HG03280 (cell line): ENCODE measurements at regions not wholly inside any gene's neighbourhood (a gene's known extent, or its start where the extent isn't known, plus 50 kb on each side); places are given as distances from the start of the nearest gene placed in this dataset.
"Not testable (repeated sequence)": the region's sequence is repeated elsewhere in the genome, so short reads cannot be mapped to it uniquely, and the experiment has no call there.

Experiments used
- ATAC-seq: cut with Tn5 transposase; IDR thresholded peaks from one replicate; pipeline ENCODE4 v1.9.1; 2021; ENCODE audit warnings: mild to moderate bottlenecking, moderate library complexity; ENCODE audit not compliant: unreplicated experiment

DNA sequence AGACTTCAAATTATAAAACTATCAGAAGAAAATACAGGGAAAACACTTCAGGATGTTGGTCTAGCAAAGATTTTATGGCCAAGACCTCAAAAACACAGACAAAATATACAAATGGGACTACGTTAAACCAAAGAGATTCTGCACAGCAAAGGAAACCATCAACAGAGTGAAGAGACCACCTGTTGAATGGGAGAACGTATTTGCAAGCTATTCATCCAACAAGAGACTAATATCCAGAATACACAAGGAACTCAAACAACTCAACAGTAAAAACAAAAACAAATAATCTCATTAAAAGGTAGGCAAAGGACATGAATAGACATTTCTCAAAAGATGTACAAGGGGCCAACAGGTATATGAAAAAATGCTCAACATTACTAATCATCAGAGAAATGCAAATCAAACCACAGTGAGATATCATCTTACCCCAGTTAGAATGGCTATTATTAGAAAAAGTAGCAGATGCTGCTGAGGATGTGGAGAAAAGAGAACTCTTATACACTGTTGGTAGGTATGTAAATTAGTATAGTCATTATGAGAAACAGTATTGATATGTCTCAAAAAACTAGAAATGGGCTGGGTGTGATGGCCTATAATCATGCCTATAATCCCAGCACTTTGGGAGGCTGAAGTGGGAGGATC, 112.6 kb downstream of the LRIG2 start:
- peak; percentile 95 for ATAC-seq

DNA sequence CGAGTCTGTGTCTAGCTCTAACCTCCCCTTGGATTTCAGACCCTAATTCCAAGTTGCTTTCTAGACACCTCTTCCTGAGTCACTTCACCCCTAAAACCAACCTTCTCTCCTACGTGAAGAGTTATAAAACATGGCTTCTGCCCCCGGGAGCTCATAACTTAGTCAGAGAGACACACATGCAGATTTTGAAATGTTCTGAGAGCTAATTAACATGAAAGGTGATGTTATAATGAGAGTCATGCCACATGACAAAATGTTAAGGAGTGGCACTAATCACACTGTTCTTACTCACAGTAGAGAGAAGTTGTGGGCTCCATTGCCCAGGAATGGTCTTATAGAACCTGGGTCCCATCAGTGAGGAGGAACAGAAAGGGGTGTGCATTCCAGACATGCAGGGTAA, 117.1 kb downstream of the LRIG2 start:
- ATAC-seq, result no peak

DNA sequence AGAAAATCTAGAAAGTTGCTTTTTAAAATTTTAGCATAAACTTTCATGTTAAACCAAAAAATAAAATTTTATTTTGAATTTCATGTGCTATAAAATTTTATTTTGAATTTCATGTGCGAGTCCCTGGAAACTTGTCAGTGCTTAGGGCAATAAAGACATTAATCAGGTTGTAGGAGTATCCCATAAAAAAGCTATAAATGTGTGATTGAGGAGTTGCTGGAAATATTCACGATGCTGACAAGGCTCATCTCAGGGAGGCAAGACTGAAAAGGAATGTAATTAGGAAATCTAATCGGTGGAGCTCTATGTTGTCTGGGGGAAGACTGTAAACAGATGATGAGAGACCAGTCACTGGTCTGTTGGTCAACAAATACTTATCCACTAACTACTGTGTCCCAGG, 117.9 kb downstream of the LRIG2 start:
- no peak for ATAC-seq

DNA sequence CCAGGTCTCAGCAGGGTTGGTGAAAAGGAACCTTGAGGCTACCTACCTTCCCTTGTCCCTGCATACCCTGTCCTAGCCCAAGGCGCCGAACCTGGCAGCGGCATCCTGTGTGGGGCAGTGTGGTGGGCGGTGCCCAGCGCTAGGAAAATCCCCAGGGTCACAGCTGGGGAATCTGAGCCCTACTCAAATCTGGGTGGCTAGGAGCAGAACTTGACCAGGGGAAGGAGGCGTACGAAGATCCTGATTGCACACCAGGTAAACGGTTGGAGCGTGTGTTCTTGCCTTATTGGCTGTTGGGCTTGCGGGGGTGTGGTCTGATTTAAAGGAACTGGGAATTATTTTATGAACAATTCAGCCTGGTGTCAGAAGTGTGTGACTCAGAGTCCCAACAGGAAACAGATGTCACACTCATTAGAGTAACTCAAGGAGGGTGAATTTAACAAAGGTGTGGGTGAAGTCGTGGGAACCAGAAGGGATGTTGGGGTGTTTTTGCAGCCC, 118.6 kb downstream of the LRIG2 start:
- no peak for ATAC-seq

DNA sequence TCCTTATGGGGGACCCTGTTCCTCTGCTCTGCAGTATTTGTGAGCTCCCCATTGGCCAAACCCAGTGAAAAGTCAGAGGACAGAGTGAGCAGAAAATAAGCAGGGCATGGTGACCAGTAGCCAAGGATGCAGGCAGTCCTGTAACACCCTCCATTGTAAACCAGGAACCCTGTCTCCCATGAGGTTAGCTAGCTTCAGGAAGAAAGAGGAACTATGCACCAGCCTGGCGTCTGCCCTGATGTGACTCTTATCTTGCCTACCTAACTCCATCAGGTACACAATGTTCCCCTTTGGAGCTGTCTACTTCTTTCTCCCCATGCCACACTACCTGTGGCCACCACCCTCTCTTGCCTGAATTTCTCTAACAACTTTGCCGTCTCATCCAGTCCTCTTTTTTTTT, 119.2 kb downstream of the LRIG2 start:
- ATAC-seq, result no peak

DNA sequence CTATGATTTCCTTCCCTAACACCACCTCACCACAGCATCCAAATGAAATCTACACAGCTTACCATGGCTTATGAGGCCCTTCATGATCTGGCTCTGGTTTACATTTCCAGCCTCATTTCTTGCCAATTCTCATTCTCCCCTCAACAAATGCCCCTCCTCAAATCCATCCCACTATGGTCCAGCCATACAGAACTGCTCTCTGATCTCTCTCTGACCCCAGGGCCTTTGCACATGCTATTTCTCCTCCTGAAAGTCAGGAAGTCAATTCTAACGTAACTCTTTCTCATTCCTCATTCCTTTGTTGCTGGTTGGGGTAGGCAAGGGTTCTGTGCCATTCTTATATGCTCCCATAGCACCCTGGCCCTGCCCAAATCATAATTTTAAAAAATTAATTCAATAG, 120.0 kb downstream of the LRIG2 start:
- ATAC-seq, result no peak

DNA sequence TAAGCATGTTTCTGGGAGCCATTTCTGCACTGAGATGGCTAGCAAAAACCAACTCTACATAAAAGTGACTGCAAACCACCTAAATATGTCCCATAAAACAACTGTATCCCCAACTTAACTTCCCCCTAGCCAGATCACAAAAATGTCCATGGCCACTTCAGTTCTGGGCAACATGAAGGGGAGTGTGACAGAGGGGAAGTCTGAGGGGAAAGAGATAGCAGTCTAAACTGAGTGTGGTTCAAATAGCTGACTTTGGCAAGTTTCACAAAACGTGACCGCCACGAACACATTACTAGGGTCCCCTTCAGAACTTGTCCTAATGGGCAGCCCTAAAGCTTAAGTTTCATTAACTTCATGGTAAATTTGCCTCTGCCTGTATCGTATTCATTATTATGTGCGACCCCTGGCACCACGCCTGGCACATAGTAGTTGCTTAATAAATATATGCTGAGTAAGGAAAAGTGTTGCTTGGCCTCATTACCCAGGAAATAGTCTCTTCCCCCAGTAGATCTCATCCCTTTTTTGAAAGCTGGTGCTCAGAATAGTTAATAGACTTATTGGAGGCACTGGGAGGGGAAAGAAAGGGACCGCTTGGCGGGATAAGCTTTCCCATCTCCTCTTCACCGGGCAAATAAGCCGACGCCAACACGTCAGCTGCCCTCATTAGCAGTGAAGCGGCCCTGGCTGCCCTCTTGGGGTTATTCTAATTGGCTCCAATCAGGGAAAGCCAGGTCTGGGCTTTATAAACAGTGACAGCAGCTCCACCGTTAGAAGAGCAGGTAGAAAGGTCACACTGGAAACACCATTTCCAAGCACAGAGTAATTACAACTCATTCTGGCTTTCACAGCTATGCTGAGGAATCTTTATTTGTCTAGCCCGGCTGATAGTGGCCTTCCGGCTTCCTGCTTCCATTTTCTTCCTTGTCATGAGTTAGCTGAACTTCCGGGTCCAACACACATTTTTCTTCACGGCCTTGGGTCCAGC, 122.1 kb downstream of the LRIG2 start:
- no peak for ATAC-seq

DNA sequence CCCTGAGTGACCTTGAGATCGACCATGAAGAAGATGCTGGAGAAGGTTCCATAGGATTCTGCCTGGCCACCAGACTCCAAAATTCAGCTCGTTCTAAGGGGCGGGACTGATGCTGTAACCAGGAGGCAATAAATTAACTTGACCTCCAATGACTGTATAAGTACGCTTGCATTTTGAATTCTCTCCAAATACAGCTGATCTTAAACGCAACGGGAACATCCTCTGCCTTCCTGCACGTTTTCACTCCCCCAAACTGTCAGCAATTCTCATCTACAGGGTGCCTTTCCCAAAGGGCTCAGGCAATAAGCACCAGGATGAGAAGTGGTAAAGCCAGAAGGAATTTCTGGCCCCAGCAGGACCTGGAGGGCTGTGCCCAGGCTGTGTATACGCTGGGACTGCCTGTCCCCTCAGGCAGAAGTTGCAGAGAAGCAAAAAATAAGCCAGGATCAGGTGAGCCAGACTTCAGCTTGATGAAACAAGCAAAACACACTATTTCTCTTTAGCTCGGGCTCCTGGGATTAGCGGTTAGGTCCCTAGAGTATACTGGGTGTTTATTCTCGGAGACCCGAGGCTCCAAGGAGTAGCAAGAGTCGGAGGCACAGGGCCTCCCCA, 124.8 kb downstream of the LRIG2 start:
- ATAC-seq, result no peak

DNA sequence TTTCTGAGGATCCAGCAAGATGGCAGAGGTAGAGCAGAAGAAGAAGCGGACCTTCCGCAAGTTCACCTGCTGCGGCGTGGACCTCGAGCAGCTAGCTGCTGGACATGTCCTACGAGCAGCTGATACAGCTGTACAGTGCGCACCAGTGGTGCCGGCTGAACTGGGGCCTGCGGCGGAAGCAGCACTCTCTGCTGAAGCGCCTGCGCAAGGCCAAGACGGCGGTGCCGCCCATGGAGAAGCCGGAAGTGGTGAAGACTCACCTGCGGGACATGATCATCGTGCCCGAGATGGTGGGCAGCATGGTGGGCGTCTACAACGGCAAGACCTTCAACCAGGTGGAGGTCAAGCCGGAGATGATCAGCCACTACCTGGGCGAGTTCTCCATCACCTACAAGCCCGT, 125.8 kb downstream of the LRIG2 start:
- ATAC-seq, result no peak

DNA sequence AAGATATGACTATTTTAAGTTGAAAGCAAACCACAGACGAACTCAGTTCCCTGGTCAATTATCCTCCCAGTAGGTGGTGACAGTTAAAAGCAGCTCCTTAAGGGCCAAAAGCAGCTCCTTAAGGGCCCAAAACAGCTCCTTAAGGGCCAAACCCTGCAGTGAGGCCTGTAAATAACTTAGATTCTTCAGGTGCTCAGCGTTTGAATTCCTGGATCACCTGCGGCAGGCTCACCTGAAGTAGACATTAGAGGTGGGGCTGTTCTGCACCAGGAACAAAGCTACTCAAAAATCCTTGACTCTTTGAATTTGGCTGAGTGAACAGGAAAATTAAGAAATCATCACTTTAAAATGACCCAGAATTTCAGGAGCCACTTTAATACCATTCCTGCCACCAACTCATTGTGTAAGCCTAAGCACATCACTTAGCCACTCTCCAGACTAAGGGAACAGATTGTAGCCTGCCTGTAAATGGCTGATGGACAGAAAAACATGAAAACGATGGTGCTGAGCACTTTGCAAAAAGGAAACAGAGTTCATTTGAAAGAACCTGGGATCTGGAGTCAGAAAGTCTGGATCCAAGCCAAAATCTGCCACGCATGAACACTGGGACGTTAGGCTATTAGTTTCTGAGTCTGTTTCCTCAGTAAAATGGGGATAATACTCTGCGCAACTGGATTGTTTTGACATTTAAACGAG, 126.9 kb downstream of the LRIG2 start:
- ATAC-seq, result no peak

DNA sequence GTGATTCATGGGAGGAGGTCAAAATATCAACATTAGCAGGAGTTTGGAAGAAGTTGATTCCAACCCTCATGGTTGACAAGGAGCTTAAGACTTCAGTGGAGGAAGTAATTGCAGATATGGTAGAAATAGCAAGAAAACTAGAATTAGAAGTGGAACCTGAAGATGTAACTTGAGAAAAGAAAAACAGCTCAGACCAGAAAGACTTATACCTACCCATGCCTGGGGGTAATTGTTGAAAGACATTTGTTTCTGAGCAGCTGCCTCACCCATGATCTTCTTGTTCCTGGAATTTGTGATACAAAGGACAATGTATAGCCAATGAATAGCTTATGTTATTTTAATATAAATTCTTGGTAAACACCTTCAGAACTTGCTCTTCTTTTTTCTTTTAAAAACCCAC, 128.6 kb downstream of the LRIG2 start:
- ATAC-seq, result no peak

DNA sequence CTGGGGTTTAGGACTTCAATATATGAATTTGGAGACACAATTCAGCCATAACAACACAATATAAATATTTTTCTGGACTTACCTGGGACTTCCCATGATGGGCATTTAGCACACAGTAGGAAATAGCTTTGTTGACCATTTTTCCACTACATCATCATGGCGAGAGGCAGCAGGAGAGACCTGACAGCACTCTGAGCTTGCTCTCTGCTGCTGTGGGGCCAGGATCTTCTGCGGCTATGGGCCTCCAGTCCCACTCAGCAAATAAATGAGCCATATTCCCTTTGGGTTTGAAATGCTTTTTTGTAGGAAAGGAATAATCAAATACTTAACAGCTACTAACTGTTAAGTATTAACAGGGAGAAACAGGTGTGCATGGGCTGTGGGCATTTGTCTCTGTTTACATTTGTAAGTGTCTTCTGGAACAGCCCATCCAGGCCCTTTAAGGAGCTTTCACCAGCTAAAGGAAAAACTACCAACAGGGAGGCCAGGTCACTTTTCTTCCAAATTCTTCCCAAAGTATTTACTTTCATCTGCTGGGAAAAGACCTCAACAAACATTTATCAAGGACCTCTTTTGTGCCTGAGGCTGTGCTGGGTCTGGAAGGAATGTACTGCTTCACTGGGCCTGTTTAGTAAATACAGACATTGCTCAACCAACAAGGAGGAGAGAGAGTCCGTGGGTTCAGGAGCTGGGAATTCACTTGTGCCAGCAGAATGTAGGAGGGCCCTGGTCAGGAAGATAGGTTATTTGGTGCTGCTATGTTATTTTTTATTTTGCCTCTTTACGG, 133.2 kb downstream of the LRIG2 start:
- ATAC-seq, result no peak

DNA sequence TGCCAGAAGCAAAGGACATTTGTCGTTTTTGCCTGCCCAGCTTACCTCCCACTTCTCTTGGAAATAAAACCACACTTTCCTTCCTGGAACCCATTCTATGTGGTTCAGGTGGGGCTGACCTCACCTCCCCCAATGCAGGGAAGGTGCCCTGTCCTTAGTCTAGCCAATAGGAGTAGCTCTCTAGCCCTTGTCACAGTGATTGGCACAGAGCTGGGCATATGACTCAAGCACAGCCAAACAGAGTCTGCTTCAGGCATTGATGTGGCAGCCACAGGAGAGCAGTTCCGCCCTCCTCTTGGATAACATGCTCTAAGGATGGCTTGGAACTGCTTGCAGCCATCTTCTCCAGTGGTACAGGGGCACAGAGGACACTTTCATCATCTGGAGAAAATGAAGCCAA, 134.0 kb downstream of the LRIG2 start:
- no peak for ATAC-seq

DNA sequence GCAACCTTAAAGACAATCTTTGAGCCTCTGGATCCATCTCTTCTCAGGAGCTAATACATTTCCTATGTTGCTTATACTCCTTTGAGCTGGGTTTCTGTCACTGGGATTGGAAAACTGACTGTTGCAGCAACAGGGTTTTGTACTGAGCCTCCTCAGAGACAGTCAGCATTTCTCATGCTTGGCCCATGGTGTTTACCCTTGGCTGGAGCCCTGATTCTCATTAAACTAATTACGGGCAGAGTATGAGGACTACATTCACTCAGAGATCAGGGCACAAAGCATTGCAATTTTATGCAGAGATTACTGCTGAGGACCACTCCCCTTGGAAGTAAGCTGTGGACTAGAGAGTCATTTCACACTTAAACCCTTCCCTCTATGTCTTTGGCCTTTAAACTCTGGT, 134.5 kb downstream of the LRIG2 start:
- ATAC-seq, result no peak

DNA sequence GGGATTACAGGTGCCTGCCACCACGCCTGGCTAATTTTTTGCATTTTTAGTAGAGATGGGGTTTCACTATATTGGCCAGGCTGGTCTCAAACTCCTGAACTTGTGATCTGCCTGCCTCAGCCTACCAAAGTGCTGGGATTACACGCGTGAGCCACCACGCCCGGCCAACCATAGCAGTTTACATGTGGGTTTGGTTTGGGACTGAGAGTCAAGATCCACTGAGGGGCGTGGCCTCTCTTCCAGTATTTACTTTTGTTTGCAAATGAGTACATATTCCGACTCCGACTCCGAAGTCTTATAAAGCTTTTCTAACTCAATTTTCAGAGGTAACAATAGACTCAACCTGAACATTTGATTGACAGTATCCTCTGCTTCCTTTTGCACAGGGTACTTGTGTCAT, 135.4 kb downstream of the LRIG2 start:
- ATAC-seq, result not testable (repeated sequence)

DNA sequence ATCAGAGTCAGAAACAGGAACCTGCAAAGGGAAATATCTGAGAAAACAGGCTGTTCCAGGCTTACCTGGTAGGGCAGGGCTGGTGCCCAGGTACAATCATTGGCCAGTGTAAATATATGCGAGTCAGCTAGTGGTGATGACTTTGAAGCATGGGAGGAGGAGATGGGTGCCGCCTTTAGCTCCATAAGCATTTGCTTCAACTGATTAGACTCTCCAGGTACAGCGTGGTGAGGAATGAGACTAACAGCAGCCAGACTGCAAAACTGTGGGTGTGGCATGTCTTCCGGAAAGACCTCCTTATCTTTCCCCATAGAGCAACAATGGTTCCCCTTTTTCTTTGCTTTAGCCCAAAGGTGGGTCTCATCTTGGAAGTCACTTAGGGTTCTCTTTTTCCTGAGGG, 137.2 kb downstream of the LRIG2 start:
- ATAC-seq, result no peak

DNA sequence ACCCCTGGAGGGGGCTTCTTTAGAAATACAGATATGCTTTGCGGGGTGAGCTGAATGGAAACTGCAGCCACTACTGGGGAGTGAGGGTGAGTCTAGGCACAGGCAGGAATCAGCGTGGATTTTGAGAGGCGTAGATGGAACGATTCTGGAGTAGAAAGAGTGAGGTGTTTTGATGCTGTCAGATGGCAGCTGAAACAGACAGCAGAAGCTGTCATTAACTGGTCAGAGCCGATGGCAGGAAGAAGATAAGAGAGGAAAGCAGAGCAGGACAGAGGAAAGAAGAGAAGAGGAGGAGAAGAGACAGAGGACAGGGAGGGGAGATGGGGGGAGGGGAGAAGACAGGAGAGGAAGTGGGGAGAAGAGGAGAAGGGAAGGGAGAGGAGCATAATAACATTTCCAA, 138.5 kb downstream of the LRIG2 start:
- no peak for ATAC-seq

DNA sequence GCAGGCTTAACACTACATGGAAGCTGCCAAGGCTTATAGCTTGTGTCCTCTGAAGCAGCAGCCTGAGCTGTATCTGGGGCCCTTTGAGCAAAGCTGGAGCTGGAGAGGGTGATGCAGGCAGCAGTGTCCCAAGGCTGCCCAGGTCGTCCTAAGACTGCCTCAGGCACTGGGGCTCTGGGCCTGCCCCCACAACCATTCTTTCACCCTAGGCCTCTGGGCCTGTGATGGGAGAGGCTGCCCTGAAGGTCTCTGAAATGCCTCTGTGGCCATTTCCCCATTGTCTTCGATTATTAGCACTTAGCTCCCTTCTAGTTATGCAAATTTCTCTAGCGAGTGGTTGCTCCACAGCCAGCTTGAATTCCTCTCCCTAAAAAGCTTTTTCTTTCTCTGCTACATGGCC, 142.0 kb downstream of the LRIG2 start:
- no peak for ATAC-seq

DNA sequence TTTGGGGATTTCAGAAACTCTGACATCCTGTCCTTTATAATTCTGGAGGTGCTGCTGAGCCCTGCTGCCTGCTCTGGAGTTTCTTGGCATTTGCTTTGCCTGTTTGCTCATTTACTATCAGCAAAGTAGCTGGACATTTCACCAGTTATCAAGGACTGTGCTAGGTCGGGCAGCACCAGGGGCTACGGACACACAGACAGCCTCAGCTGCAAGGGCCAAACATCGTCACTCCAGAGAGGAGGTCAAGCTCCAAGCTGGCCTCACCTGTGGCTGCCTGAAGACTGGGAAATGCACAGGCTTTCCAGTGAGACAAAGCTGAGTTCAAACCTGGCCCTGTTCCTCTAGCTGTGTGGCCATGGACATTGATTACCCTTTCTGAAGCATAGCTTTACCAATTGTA, 143.7 kb downstream of the LRIG2 start:
- ATAC-seq, result no peak

DNA sequence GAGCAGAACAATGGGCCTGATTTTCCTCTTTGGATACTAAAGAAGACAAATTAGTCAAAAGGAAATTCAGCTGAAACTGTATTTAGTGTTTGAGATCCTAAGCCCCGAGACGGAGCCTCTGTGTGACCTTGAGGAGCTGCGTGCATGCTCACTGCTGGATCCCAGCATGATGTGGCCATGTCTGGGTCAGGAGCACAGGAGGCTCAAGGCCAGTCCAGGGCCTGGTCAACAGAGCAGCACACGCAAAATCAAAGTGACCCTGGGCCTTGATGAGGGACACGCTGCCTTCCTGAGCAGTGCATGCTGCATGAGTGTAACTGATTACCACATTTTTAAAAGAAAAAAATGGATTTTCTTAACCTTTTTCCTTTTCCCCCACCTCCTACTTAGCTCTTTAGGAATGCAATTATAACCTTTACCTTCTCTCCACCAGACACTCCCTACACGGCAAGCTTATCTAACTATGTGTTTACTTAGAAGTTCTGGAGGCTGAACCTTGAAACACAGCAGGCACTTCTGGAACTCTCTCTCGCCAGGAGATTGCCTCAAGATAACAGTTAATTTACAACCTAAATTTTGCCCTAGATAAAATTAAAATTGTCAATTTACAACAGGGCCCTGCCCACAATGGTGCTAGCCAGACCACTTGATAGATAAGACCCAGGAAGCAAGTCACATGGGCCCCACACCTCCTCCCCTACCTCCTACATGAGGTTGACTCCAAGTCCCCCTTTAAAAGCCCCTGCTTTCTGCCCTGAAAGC, 144.6 kb downstream of the LRIG2 start:
- ATAC-seq, result no peak
